ENCODE measurements at regions not wholly inside any gene's neighbourhood (a gene's known extent, or its start where the extent isn't known, plus 50 kb on each side); places are given as distances from the start of the nearest gene placed in this dataset.
A peak's percentile ranks its signal among the peaks of the same experiment; 100 is the strongest.

- no peak for DNase-seq (ENCODE audit: extremely low read depth, low read depth)
These were observed 172.2 kb upstream of the RRP15 start for GRCh38 chr1:218112862-218113261.

GRCh38 chr1:218123968-218124367, 161.1 kb upstream of the RRP15 start:
- no peak for DNase-seq (ENCODE audit: extremely low read depth, low read depth)

GRCh38 chr1:218135371-218135770, 149.7 kb upstream of the RRP15 start:
- no peak for DNase-seq (ENCODE audit: extremely low read depth, low read depth)

- no peak for DNase-seq (ENCODE audit: extremely low read depth, low read depth)
These were observed 145.3 kb upstream of the RRP15 start for GRCh38 chr1:218139761-218140160.

- DNase-seq (ENCODE audit: extremely low read depth, low read depth), result no peak
These were observed 128.5 kb upstream of the RRP15 start for GRCh38 chr1:218156595-218156994.

GRCh38 chr1:218163371-218163770, 121.7 kb upstream of the RRP15 start:
- no peak for DNase-seq (ENCODE audit: extremely low read depth, low read depth)

GRCh38 chr1:218164111-218164929, 120.8 kb upstream of the RRP15 start:
- no peak for DNase-seq (ENCODE audit: extremely low read depth, low read depth)

GRCh38 chr1:218164930-218165700, 120.0 kb upstream of the RRP15 start:
- no peak for DNase-seq (ENCODE audit: extremely low read depth, low read depth)

GRCh38 chr1:218165701-218166114, 119.4 kb upstream of the RRP15 start:
- no peak for DNase-seq (ENCODE audit: extremely low read depth, low read depth)

GRCh38 chr1:218166268-218166945, 118.7 kb upstream of the RRP15 start:
- DNase-seq (ENCODE audit: extremely low read depth, low read depth), result no peak

GRCh38 chr1:218171302-218171893, 113.7 kb upstream of the RRP15 start:
- DNase-seq (ENCODE audit: extremely low read depth, low read depth), result peak; percentile 40

- DNase-seq (ENCODE audit: extremely low read depth, low read depth), result no peak
These were observed 102.6 kb upstream of the RRP15 start for GRCh38 chr1:218182455-218182854.

- DNase-seq (ENCODE audit: extremely low read depth, low read depth), result no peak
These were observed 84.1 kb upstream of the RRP15 start for GRCh38 chr1:218200979-218201378.

GRCh38 chr1:218201601-218202000, 83.5 kb upstream of the RRP15 start:
- no peak for DNase-seq (ENCODE audit: extremely low read depth, low read depth)

GRCh38 chr1:218205721-218206120, 79.4 kb upstream of the RRP15 start:
- no peak for DNase-seq (ENCODE audit: extremely low read depth, low read depth)

- no peak for DNase-seq (ENCODE audit: extremely low read depth, low read depth)
These were observed 77.9 kb upstream of the RRP15 start for GRCh38 chr1:218207194-218207593.

- DNase-seq (ENCODE audit: extremely low read depth, low read depth), result peak; percentile 62
These were observed 75.7 kb upstream of the RRP15 start for GRCh38 chr1:218209351-218209861.

- no peak for DNase-seq (ENCODE audit: extremely low read depth, low read depth)
These were observed 73.9 kb upstream of the RRP15 start for GRCh38 chr1:218211241-218211640.

- DNase-seq (ENCODE audit: extremely low read depth, low read depth), result no peak
These were observed 68.1 kb upstream of the RRP15 start for GRCh38 chr1:218217040-218217439.

- DNase-seq (ENCODE audit: extremely low read depth, low read depth), result no peak
These were observed 65.6 kb upstream of the RRP15 start for GRCh38 chr1:218219460-218219859.

- DNase-seq (ENCODE audit: extremely low read depth, low read depth), result no peak
These were observed 61.0 kb upstream of the RRP15 start for GRCh38 chr1:218224101-218224500.

All from NCI-H460 (cell line).